IMR-90 (cell line): ENCODE measurements at regions not wholly inside any gene's neighbourhood (a gene's known extent, or its start where the extent isn't known, plus 50 kb on each side); places are given as distances from the start of the nearest gene placed in this dataset.

Experiments used
- BHLHE40 ChIP-seq: fragments of 150-350 bp; IDR thresholded peaks from 2 replicates; pipeline ENCODE4 v1.6.1; 2016; ENCODE audit warnings: mild to moderate bottlenecking, low read depth, low read length
- CEBPB ChIP-seq: IDR thresholded peaks from 2 replicates; pipeline ENCODE4 v1.6.1; 2012; ENCODE audit warnings: low read depth, low read length, improper control_type of control experiment
- CHD1 ChIP-seq: IDR thresholded peaks from 2 replicates; pipeline ENCODE4 v1.6.1; 2012; ENCODE audit warnings: low read depth, low read length, improper control_type of control experiment
- FOS ChIP-seq: fragments of 150-350 bp; IDR thresholded peaks from 2 replicates; pipeline ENCODE4 v1.6.1; 2016; ENCODE audit warnings: low read depth, low read length
- MAFK ChIP-seq: IDR thresholded peaks from 2 replicates; pipeline ENCODE4 v1.6.1; 2012; ENCODE audit warnings: low read depth, low read length, improper control_type of control experiment
- MAZ ChIP-seq: IDR thresholded peaks from 2 replicates; pipeline ENCODE4 v1.6.1; 2012; ENCODE audit warnings: low read depth, mild to moderate bottlenecking, low read length, improper control_type of control experiment, moderate library complexity, borderline replicate concordance
- MXI1 ChIP-seq: IDR thresholded peaks from 2 replicates; pipeline ENCODE4 v1.6.1; 2012; ENCODE audit warnings: low read depth, mild to moderate bottlenecking, low read length, moderate library complexity, borderline replicate concordance
- POLR2A ChIP-seq: IDR thresholded peaks from 2 replicates; pipeline ENCODE4 v1.6.1; 2012; ENCODE audit warnings: mild to moderate bottlenecking, low read depth, low read length
- RCOR1 ChIP-seq: IDR thresholded peaks from 2 replicates; pipeline ENCODE4 v1.6.1; 2012; ENCODE audit warnings: mild to moderate bottlenecking, low read length, improper control_type of control experiment; ENCODE audit not compliant: insufficient replicate concordance
- RFX5 ChIP-seq: IDR thresholded peaks from 2 replicates; pipeline ENCODE4 v1.8.0; 2012; ENCODE audit warnings: low read depth, mild to moderate bottlenecking, low read length, moderate library complexity
- SMC3 ChIP-seq: fragments of 150-350 bp; IDR thresholded peaks from 2 replicates; pipeline ENCODE4 v1.6.1; 2016; ENCODE audit warnings: low read depth, mild to moderate bottlenecking, antibody characterized with exemption, low read length, moderate library complexity
- TF ChIP-seq, protein P1 (sequence below): conservative IDR thresholded peaks from 2 replicates; pipeline ENCODE4 v1.5.1; 2012; ENCODE audit warnings: mild to moderate bottlenecking, low read depth, low read length, improper control_type of control experiment
- TF ChIP-seq, protein P2 (sequence below): fragments of 150-350 bp; IDR thresholded peaks from 2 replicates; pipeline ENCODE4 v1.6.1; 2017; ENCODE audit warnings: mild to moderate bottlenecking, antibody characterized with exemption, low read length, low read depth
- TF ChIP-seq, protein P3 (sequence below): fragments of 150-350 bp; IDR thresholded peaks from 2 replicates; pipeline ENCODE4 v1.6.1; 2016; ENCODE audit warnings: low read depth, mild to moderate bottlenecking, low read length, moderate library complexity, borderline replicate concordance

DNA sequence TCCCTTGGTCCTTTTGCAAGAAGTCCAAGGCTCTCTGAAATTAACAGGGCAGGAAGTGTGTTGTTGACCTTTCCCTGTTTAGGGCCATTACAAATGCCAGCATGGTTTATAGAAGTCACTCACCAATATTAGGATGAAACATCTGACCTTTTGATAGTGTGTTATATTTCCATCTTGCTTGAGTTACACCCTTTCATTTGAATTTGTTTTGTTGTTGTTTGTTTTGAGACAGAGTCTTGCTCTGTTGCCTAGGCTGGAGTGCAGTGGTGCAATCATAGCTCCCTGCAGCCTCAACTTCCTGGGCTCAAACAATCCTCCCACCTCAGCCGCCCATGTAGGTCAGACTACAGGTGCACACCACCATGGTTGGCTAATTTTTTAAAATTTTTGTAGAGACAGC is 241.1 kb upstream of the USP9Y start:
- TF ChIP-seq CEBPB (no peak), MAFK (no peak), POLR2A (no peak), MXI1 (no peak), BHLHE40 (no peak), MAZ (no peak), CHD1 (no peak), SMC3 (no peak), RFX5 (no peak), RCOR1 (no peak), FOS (no peak)
- TF ChIP-seq, protein P1, sequence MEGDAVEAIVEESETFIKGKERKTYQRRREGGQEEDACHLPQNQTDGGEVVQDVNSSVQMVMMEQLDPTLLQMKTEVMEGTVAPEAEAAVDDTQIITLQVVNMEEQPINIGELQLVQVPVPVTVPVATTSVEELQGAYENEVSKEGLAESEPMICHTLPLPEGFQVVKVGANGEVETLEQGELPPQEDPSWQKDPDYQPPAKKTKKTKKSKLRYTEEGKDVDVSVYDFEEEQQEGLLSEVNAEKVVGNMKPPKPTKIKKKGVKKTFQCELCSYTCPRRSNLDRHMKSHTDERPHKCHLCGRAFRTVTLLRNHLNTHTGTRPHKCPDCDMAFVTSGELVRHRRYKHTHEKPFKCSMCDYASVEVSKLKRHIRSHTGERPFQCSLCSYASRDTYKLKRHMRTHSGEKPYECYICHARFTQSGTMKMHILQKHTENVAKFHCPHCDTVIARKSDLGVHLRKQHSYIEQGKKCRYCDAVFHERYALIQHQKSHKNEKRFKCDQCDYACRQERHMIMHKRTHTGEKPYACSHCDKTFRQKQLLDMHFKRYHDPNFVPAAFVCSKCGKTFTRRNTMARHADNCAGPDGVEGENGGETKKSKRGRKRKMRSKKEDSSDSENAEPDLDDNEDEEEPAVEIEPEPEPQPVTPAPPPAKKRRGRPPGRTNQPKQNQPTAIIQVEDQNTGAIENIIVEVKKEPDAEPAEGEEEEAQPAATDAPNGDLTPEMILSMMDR: no peak
- TF ChIP-seq, protein P2, sequence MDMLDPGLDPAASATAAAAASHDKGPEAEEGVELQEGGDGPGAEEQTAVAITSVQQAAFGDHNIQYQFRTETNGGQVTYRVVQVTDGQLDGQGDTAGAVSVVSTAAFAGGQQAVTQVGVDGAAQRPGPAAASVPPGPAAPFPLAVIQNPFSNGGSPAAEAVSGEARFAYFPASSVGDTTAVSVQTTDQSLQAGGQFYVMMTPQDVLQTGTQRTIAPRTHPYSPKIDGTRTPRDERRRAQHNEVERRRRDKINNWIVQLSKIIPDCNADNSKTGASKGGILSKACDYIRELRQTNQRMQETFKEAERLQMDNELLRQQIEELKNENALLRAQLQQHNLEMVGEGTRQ: no peak
- TF ChIP-seq, protein P3, sequence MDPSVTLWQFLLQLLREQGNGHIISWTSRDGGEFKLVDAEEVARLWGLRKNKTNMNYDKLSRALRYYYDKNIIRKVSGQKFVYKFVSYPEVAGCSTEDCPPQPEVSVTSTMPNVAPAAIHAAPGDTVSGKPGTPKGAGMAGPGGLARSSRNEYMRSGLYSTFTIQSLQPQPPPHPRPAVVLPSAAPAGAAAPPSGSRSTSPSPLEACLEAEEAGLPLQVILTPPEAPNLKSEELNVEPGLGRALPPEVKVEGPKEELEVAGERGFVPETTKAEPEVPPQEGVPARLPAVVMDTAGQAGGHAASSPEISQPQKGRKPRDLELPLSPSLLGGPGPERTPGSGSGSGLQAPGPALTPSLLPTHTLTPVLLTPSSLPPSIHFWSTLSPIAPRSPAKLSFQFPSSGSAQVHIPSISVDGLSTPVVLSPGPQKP: no peak
